MM.1S (cell line): ENCODE measurements at regions not wholly inside any gene's neighbourhood (a gene's known extent, or its start where the extent isn't known, plus 50 kb on each side); places are given as distances from the start of the nearest gene placed in this dataset.

Source experiments
- DNase-seq: peaks from one replicate; pipeline ENCODE4 v3.0.0-alpha.2; 2015
- H2AFZ ChIP-seq: fragments of 300-600 bp; sonication (generic); 2 replicates; pipeline ENCODE4 v1.6.0; 2016; ENCODE audit warnings: antibody characterized with exemption, low read length
- H3F3A ChIP-seq: fragments of 300-600 bp; sonication (generic); 2 replicates; pipeline ENCODE4 v1.6.1; 2016; ENCODE audit warnings: mild to moderate bottlenecking, antibody characterized with exemption, low read length, moderate library complexity, mixed read lengths; ENCODE audit not compliant: insufficient read depth
- H3K27ac ChIP-seq: fragments of 300-600 bp; sonication (generic); 2 replicates; pipeline ENCODE4 v1.5.1; 2016; ENCODE audit warnings: mild to moderate bottlenecking, low read length
- H3K27me3 ChIP-seq: fragments of 300-600 bp; sonication (generic); replicated peaks from 2 replicates; pipeline ENCODE4 v1.6.0; 2016; ENCODE audit warnings: low read length; ENCODE audit not compliant: insufficient read depth
- H3K36me3 ChIP-seq: fragments of 300-600 bp; sonication (generic); replicated peaks from 2 replicates; pipeline ENCODE4 v1.6.1; 2016; ENCODE audit warnings: mild to moderate bottlenecking, low read length, mixed read lengths; ENCODE audit not compliant: insufficient read depth
- H3K4me1 ChIP-seq: fragments of 300-600 bp; sonication (generic); 2 replicates; pipeline ENCODE4 v1.6.1; 2016; ENCODE audit warnings: low read length, mixed read lengths
- H3K4me2 ChIP-seq: fragments of 300-600 bp; sonication (generic); 2 replicates; pipeline ENCODE4 v1.6.0; 2016; ENCODE audit warnings: low read depth, low read length
- H3K4me3 ChIP-seq: fragments of 300-600 bp; sonication (generic); 2 replicates; pipeline ENCODE4 v1.5.1; 2016; ENCODE audit warnings: low read length, mixed read lengths
- H3K79me2 ChIP-seq: fragments of 300-600 bp; sonication (generic); 2 replicates; pipeline ENCODE4 v1.6.1; 2016; ENCODE audit warnings: mixed run types, low read length, mixed read lengths
- H3K9ac ChIP-seq: fragments of 300-600 bp; sonication (generic); 2 replicates; pipeline ENCODE4 v1.6.1; 2016; ENCODE audit warnings: low read length, mixed read lengths
- H3K9me2 ChIP-seq: fragments of 300-600 bp; sonication (generic); replicated peaks from 2 replicates; pipeline ENCODE4 v1.6.1; 2016; ENCODE audit warnings: mild to moderate bottlenecking, low read length, mixed read lengths; ENCODE audit not compliant: insufficient read depth
- H3K9me3 ChIP-seq: fragments of 300-600 bp; sonication (generic); replicated peaks from 2 replicates; pipeline ENCODE4 v1.6.1; 2016; ENCODE audit warnings: mild to moderate bottlenecking, low read length, mixed read lengths; ENCODE audit not compliant: insufficient read depth
- H4K20me1 ChIP-seq: fragments of 300-600 bp; sonication (generic); 2 replicates; pipeline ENCODE4 v1.6.1; 2016; ENCODE audit warnings: mild to moderate bottlenecking, low read length, moderate library complexity, mixed read lengths; ENCODE audit not compliant: insufficient read depth
- EZH2 ChIP-seq: fragments of 300-600 bp; sonication (generic); optimal IDR thresholded peaks from 2 replicates; pipeline ENCODE3; 2017; ENCODE audit warnings: low read depth, mild to moderate bottlenecking, antibody characterized with exemption, low read length, mixed read lengths
- EZH2phosphoT487 ChIP-seq: fragments of 300-600 bp; sonication (generic); IDR thresholded peaks from 2 replicates; pipeline ENCODE4 v1.6.1; 2018; ENCODE audit warnings: antibody characterized with exemption, low read length
- TF ChIP-seq, protein P1 (sequence below): fragments of 300-600 bp; sonication (generic); IDR thresholded peaks from 2 replicates; pipeline ENCODE4 v1.5.1; 2016; ENCODE audit warnings: antibody characterized with exemption, low read length, mixed read lengths

DNA sequence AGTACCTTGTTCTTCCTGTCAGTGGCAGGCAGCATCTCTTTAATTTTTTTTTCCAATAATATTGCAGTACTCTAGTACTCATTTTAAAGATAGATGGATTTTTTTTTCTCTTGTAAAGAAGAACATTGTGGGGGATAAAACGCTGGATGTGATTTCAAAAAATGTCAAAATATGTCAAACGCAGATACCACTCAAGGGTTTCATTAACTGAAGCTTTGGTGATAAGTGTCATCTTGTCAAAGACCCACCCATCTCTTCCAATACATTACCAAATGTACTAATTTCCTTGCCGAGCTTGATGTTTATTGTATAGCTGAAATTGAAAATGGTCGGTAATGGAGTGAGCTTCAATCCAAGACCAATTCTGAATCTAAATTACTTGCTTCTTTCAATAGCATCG, 332.4 kb upstream of the SOX2 start:
- no peaks in the 10 kb centered on the region for H3K9me3 ChIP-seq
- H3K9me2 ChIP-seq: no peaks in the 10 kb centered on the region
- no peaks in the 10 kb centered on the region for H3F3A ChIP-seq
- H3K4me2 ChIP-seq: no peak overlapping the region
- no peak overlapping the region for H3K4me3 ChIP-seq
- H3K9ac ChIP-seq: no peak overlapping the region
- no peak overlapping the region for H3K27ac ChIP-seq
- H3K36me3 ChIP-seq: no peaks in the 10 kb centered on the region
- H3K27me3 ChIP-seq: no peaks in the 10 kb centered on the region
- no peaks in the 10 kb centered on the region for H4K20me1 ChIP-seq
- no peaks in the 10 kb centered on the region for H3K79me2 ChIP-seq
- TF ChIP-seq, protein P1, sequence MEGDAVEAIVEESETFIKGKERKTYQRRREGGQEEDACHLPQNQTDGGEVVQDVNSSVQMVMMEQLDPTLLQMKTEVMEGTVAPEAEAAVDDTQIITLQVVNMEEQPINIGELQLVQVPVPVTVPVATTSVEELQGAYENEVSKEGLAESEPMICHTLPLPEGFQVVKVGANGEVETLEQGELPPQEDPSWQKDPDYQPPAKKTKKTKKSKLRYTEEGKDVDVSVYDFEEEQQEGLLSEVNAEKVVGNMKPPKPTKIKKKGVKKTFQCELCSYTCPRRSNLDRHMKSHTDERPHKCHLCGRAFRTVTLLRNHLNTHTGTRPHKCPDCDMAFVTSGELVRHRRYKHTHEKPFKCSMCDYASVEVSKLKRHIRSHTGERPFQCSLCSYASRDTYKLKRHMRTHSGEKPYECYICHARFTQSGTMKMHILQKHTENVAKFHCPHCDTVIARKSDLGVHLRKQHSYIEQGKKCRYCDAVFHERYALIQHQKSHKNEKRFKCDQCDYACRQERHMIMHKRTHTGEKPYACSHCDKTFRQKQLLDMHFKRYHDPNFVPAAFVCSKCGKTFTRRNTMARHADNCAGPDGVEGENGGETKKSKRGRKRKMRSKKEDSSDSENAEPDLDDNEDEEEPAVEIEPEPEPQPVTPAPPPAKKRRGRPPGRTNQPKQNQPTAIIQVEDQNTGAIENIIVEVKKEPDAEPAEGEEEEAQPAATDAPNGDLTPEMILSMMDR: no peak
- TF ChIP-seq EZH2: no peak
- no peak for TF ChIP-seq EZH2phosphoT487
- DNase-seq: no peak
- no peaks in the 10 kb centered on the region for H3K4me1 ChIP-seq
- H2AFZ ChIP-seq: no peak overlapping the region

DNA sequence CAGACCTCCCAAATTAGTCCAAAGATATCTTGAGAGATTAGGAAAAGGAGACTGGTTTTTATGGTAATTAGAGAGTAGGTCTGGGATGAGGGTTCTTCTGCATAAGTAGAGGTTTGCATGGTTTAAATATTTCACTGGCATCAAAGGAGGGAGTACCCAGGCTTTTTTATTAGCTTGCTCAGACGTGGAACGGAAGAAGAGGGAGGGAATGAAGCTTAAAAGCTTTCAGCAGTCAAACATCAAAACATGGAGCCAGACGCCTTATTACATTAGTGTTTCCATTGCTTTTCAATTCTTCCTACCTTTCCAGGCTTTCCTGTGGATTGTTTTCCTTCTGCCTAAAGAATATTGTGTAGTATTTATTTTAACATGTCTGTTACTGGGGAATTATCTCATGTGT, 342.1 kb upstream of the SOX2 start:
- Histone ChIP-seq H3K27ac (no peak overlapping the region), H2AFZ (no peak overlapping the region), H3K4me1 (no peaks in the 10 kb centered on the region), H3K36me3 (no peaks in the 10 kb centered on the region), H3K9me2 (no peaks in the 10 kb centered on the region), H3K4me2 (no peak overlapping the region), H3K4me3 (no peak overlapping the region), H3K9ac (no peak overlapping the region), H3F3A (no peaks in the 10 kb centered on the region), H3K79me2 (no peaks in the 10 kb centered on the region), H3K9me3 (no peaks in the 10 kb centered on the region), H3K27me3 (no peaks in the 10 kb centered on the region), H4K20me1 (no peaks in the 10 kb centered on the region)
- TF ChIP-seq EZH2phosphoT487: no peak
- no peak for TF ChIP-seq EZH2
- TF ChIP-seq, protein P1: no peak
- no peak for DNase-seq

DNA sequence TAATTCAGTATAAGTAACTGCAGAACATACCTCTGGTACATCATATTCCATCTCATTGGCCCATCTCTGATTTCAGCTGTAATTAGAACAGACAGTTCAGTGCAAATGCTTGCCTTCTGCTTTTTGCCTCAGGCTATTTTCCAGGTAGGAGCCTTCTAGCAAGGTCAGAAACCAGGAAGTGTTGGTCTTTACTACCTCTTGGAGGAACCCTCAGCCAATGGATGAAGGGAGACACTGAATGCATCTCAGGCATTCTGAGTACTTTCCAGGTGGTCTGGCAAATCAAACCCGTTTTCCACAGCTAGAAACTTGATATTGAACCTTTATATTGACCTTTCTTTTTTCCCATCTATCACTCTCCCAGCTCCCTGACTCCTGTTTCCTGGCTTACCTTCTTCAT, 348.5 kb upstream of the SOX2 start:
- Histone ChIP-seq H4K20me1 (no peaks in the 10 kb centered on the region), H3F3A (no peaks in the 10 kb centered on the region), H3K27ac (no peak overlapping the region), H2AFZ (no peak overlapping the region), H3K4me1 (no peaks in the 10 kb centered on the region), H3K4me3 (no peak overlapping the region), H3K4me2 (no peak overlapping the region), H3K9me2 (no peaks in the 10 kb centered on the region), H3K79me2 (no peaks in the 10 kb centered on the region), H3K9ac (no peak overlapping the region), H3K27me3 (no peaks in the 10 kb centered on the region), H3K9me3 (no peaks in the 10 kb centered on the region), H3K36me3 (no peaks in the 10 kb centered on the region)
- no peak for DNase-seq
- TF ChIP-seq EZH2phosphoT487: no peak
- TF ChIP-seq EZH2: no peak
- TF ChIP-seq, protein P1: no peak
